ENCODE measurements at regions not wholly inside any gene's neighbourhood (a gene's known extent, or its start where the extent isn't known, plus 50 kb on each side); places are given as distances from the start of the nearest gene placed in this dataset.

GRCh38 chr12:81811061-81811777 lies 52.1 kb upstream of the PPFIA2 start:
- no peak for DNase-seq (ENCODE audit: low read depth in 2 of 2)

GRCh38 chr12:81809829-81810595 lies 50.9 kb upstream of the PPFIA2 start:
- no peak for DNase-seq (ENCODE audit: low read depth in 2 of 2)

DNA sequence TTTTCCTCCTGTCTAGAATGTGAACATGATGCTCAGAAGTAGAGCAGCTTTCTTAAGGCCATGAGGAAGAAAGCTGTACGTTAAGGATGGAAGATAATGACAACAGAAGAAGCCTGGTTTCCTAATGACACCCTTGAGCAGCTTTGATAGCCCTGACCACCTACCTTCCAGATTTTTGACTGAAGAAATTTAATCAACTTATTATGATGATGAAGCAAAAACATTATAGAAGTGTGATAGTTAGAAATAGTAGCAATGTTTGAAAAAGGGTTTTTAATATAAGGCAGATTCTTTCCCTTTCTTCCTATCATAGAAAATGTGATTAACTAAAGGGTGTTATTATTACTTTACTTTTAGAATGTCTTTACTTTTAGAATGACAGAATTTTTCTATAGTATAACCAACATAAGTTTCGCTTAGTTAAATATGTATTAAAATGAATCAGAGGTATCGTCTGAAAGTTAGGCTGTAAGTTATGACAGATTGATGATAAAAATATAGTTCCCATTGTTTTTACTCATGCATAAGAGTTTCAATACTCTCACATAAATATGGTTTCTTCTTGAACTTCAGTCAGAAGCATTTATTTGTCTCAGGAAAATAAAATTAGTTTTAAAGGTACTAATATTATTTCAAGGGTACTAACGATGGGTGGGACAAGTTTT lies 50.1 kb upstream of the PPFIA2 start:
- DNase-seq (ENCODE audit: low read depth in 2 of 2), result no peak
